GM23338 (cell line): ENCODE measurements at regions not wholly inside any gene's neighbourhood (a gene's known extent, or its start where the extent isn't known, plus 50 kb on each side); places are given as distances from the start of the nearest gene placed in this dataset.

Experiments
- ATAC-seq: fragments of 200-7000 bp; cut with Tn5 transposase; 3 replicates; pipeline ENCODE4 v1.9.1; 2020
- DNase-seq: peaks from one replicate; pipeline ENCODE4 v3.0.0-alpha.2; 2015; ENCODE audit warnings: low spot score
- H2AFZ ChIP-seq: fragments of 200-600 bp; sonication (generic); 2 replicates; pipeline ENCODE4 v1.8.0; 2016; ENCODE audit warnings: antibody characterized with exemption, mild to moderate bottlenecking, moderate library complexity
- H3F3A ChIP-seq: fragments of 200-600 bp; sonication (generic); replicated peaks from 2 replicates; pipeline ENCODE4 v1.8.0; 2017; ENCODE audit warnings: antibody characterized with exemption, mixed run types, low read depth
- H3K27ac ChIP-seq: fragments of 200-600 bp; sonication (generic); 2 replicates; pipeline ENCODE4 v1.6.1; 2016; ENCODE audit warnings: low read depth
- H3K27me3 ChIP-seq: fragments of 200-600 bp; sonication (generic); 2 replicates; pipeline ENCODE4 v1.8.0; 2016; ENCODE audit warnings: mild to moderate bottlenecking, mixed run types, moderate library complexity; ENCODE audit not compliant: insufficient read depth
- H3K36me3 ChIP-seq: fragments of 200-600 bp; sonication (generic); 2 replicates; pipeline ENCODE4 v1.8.0; 2016; ENCODE audit warnings: mild to moderate bottlenecking; ENCODE audit not compliant: insufficient read depth
- H3K4me1 ChIP-seq: fragments of 200-600 bp; sonication (generic); 2 replicates; pipeline ENCODE4 v1.8.0; 2016; ENCODE audit warnings: mild to moderate bottlenecking, moderate library complexity; ENCODE audit not compliant: insufficient read depth
- H3K4me2 ChIP-seq: fragments of 200-600 bp; sonication (generic); 2 replicates; pipeline ENCODE4 v1.7.1; 2017; ENCODE audit warnings: mixed run types
- H3K4me3 ChIP-seq: fragments of 200-600 bp; sonication (generic); 2 replicates; pipeline ENCODE4 v1.6.1; 2016; ENCODE audit warnings: mixed run types
- H3K79me2 ChIP-seq: fragments of 200-600 bp; sonication (generic); replicated peaks from 2 replicates; pipeline ENCODE4 v1.8.0; 2017; ENCODE audit warnings: mild to moderate bottlenecking; ENCODE audit not compliant: insufficient read depth
- H3K9me2 ChIP-seq: fragments of 200-600 bp; sonication (generic); 2 replicates; pipeline ENCODE4 v1.8.0; 2017; ENCODE audit not compliant: insufficient read depth
- H4K20me1 ChIP-seq: fragments of 200-600 bp; sonication (generic); replicated peaks from 2 replicates; pipeline ENCODE4 v1.8.0; 2017; ENCODE audit warnings: mild to moderate bottlenecking; ENCODE audit not compliant: insufficient read depth
- H3K27ac Mint-ChIP-seq: 2 replicates; pipeline ENCODE4 v1.8.0; 2020; ENCODE audit warnings: inconsistent platforms, mild to moderate bottlenecking, moderate library complexity, mixed read lengths
- H3K27me3 Mint-ChIP-seq: 3 replicates; pipeline ENCODE4 v1.8.0; 2022; ENCODE audit warnings: low read depth, mild to moderate bottlenecking, moderate library complexity, mixed read lengths, inconsistent platforms; ENCODE audit not compliant: insufficient read depth, poor library complexity
- H3K36me3 Mint-ChIP-seq: 3 replicates; pipeline ENCODE4 v1.8.0; 2021; ENCODE audit warnings: low read depth, mild to moderate bottlenecking, inconsistent platforms, moderate library complexity, mixed read lengths
- H3K4me1 Mint-ChIP-seq: 3 replicates; pipeline ENCODE4 v1.8.0; 2020; ENCODE audit warnings: mild to moderate bottlenecking, inconsistent platforms, mixed read lengths
- H3K4me3 Mint-ChIP-seq: 3 replicates; pipeline ENCODE4 v1.8.0; 2021; ENCODE audit warnings: moderate library complexity, mild to moderate bottlenecking, inconsistent platforms, mixed read lengths
- H3K9me3 Mint-ChIP-seq: 3 replicates; pipeline ENCODE4 v1.8.0; 2020; ENCODE audit warnings: moderate library complexity, mild to moderate bottlenecking, inconsistent platforms, mixed read lengths
- CREB1 ChIP-seq: fragments of 250-450 bp; sonication (Bioruptor Pico); IDR thresholded peaks from 2 replicates; pipeline ENCODE4 v1.5.0; 2020; ENCODE audit warnings: low read depth, mild to moderate bottlenecking, moderate library complexity
- CTCF ChIP-seq, 2 experiments: fragments of 200-600 bp in 1 of 2; sonication (generic) in 1 of 2; conservative IDR thresholded peaks; 2 replicates each; pipeline versions ENCODE4 v1.5.1 to v1.6.1; 2016 to 2017; ENCODE audit warnings: antibody characterized with exemption in 2 of 2, low read depth in 2 of 2, mild to moderate bottlenecking in 2 of 2, moderate library complexity in 1 of 2
- EZH2 ChIP-seq: fragments of 200-600 bp; sonication (generic); IDR thresholded peaks from one replicate; pipeline ENCODE4 v1.8.0; 2017; ENCODE audit warnings: antibody characterized with exemption, mild to moderate bottlenecking, low read depth; ENCODE audit not compliant: unreplicated experiment
- EZH2phosphoT487 ChIP-seq: fragments of 200-600 bp; sonication (generic); IDR thresholded peaks from one replicate; pipeline ENCODE4 v1.8.1; 2018; ENCODE audit warnings: antibody characterized with exemption; ENCODE audit not compliant: unreplicated experiment
- JUNB ChIP-seq: IDR thresholded peaks from one replicate; pipeline ENCODE4 v1.6.1; 2016; ENCODE audit warnings: antibody characterized with exemption; ENCODE audit not compliant: unreplicated experiment
- NANOG ChIP-seq: IDR thresholded peaks from 2 replicates; pipeline ENCODE4 v1.6.1; 2016; ENCODE audit warnings: antibody characterized with exemption, borderline replicate concordance
- POLR2AphosphoS5 ChIP-seq: IDR thresholded peaks from 2 replicates; pipeline ENCODE4 v1.6.1; 2016; ENCODE audit warnings: antibody characterized with exemption, low read depth
- REST ChIP-seq: IDR thresholded peaks from one replicate; pipeline ENCODE4 v1.6.1; 2018; ENCODE audit warnings: antibody characterized with exemption; ENCODE audit not compliant: unreplicated experiment
- STAT1 ChIP-seq: IDR thresholded peaks from one replicate; pipeline ENCODE4 v1.6.1; 2016; ENCODE audit warnings: antibody characterized with exemption; ENCODE audit not compliant: unreplicated experiment
- TF ChIP-seq, protein P1 (sequence below): IDR thresholded peaks from 2 replicates; pipeline ENCODE4 v1.6.1; 2016; ENCODE audit warnings: antibody characterized with exemption
- TF ChIP-seq, protein P2 (sequence below): fragments of 250-450 bp; sonication (Bioruptor Pico); IDR thresholded peaks from 2 replicates; pipeline ENCODE4 v1.5.0; 2020; ENCODE audit warnings: mild to moderate bottlenecking, moderate library complexity

DNA sequence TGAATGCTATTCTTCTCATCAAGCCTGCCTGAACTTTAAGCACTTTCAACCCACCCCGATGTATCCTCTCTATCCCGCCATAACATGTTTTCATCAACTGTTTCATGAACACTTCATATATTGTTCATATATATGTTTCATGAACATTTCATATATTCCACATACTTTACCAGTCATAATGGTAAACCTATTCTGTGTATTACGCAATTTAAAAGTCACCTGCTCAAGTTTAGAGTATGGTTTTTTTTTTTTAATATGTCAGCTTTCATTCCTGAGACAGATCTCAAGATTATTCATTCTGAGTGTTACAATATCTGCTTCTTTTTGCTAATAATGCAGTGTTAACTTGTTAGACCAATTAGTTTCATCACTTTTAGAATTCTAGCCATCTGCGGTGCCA is 140.7 kb downstream of the SIPA1L2 start (continued):
- TF ChIP-seq STAT1 (no peak), EZH2 (no peak), JUNB (no peak), NANOG (no peak), POLR2AphosphoS5 (no peak)
- TF ChIP-seq, protein P1, sequence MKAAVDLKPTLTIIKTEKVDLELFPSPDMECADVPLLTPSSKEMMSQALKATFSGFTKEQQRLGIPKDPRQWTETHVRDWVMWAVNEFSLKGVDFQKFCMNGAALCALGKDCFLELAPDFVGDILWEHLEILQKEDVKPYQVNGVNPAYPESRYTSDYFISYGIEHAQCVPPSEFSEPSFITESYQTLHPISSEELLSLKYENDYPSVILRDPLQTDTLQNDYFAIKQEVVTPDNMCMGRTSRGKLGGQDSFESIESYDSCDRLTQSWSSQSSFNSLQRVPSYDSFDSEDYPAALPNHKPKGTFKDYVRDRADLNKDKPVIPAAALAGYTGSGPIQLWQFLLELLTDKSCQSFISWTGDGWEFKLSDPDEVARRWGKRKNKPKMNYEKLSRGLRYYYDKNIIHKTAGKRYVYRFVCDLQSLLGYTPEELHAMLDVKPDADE = no peak

- Mint-ChIP-seq H3K4me1 (no peaks in the 10 kb centered on the region; the same call in 2 of the 3 replicates), H3K4me3 (no peak overlapping the region), H3K36me3 (no peaks in the 10 kb centered on the region), H3K9me3 (no peaks in the 10 kb centered on the region), H3K27ac (no peak overlapping the region), H3K27me3 (no peaks in the 10 kb centered on the region)
- Histone ChIP-seq H3K9me2 (peaks cover 6% of the 10 kb centered on the region; the same call in 1 of the 2 replicates), H3K36me3 (no peaks in the 10 kb centered on the region), H3F3A (no peaks in the 10 kb centered on the region), H3K27ac (no peak overlapping the region), H4K20me1 (no peaks in the 10 kb centered on the region), H3K4me3 (no peak overlapping the region), H3K79me2 (no peaks in the 10 kb centered on the region), H3K4me2 (no peak overlapping the region), H3K4me1 (peaks cover 4% of the 10 kb centered on the region; the same call in 1 of the 2 replicates), H3K27me3 (no peaks in the 10 kb centered on the region), H2AFZ (no peak overlapping the region)
- ATAC-seq = no peak
- DNase-seq = no peak
- TF ChIP-seq, protein P2, sequence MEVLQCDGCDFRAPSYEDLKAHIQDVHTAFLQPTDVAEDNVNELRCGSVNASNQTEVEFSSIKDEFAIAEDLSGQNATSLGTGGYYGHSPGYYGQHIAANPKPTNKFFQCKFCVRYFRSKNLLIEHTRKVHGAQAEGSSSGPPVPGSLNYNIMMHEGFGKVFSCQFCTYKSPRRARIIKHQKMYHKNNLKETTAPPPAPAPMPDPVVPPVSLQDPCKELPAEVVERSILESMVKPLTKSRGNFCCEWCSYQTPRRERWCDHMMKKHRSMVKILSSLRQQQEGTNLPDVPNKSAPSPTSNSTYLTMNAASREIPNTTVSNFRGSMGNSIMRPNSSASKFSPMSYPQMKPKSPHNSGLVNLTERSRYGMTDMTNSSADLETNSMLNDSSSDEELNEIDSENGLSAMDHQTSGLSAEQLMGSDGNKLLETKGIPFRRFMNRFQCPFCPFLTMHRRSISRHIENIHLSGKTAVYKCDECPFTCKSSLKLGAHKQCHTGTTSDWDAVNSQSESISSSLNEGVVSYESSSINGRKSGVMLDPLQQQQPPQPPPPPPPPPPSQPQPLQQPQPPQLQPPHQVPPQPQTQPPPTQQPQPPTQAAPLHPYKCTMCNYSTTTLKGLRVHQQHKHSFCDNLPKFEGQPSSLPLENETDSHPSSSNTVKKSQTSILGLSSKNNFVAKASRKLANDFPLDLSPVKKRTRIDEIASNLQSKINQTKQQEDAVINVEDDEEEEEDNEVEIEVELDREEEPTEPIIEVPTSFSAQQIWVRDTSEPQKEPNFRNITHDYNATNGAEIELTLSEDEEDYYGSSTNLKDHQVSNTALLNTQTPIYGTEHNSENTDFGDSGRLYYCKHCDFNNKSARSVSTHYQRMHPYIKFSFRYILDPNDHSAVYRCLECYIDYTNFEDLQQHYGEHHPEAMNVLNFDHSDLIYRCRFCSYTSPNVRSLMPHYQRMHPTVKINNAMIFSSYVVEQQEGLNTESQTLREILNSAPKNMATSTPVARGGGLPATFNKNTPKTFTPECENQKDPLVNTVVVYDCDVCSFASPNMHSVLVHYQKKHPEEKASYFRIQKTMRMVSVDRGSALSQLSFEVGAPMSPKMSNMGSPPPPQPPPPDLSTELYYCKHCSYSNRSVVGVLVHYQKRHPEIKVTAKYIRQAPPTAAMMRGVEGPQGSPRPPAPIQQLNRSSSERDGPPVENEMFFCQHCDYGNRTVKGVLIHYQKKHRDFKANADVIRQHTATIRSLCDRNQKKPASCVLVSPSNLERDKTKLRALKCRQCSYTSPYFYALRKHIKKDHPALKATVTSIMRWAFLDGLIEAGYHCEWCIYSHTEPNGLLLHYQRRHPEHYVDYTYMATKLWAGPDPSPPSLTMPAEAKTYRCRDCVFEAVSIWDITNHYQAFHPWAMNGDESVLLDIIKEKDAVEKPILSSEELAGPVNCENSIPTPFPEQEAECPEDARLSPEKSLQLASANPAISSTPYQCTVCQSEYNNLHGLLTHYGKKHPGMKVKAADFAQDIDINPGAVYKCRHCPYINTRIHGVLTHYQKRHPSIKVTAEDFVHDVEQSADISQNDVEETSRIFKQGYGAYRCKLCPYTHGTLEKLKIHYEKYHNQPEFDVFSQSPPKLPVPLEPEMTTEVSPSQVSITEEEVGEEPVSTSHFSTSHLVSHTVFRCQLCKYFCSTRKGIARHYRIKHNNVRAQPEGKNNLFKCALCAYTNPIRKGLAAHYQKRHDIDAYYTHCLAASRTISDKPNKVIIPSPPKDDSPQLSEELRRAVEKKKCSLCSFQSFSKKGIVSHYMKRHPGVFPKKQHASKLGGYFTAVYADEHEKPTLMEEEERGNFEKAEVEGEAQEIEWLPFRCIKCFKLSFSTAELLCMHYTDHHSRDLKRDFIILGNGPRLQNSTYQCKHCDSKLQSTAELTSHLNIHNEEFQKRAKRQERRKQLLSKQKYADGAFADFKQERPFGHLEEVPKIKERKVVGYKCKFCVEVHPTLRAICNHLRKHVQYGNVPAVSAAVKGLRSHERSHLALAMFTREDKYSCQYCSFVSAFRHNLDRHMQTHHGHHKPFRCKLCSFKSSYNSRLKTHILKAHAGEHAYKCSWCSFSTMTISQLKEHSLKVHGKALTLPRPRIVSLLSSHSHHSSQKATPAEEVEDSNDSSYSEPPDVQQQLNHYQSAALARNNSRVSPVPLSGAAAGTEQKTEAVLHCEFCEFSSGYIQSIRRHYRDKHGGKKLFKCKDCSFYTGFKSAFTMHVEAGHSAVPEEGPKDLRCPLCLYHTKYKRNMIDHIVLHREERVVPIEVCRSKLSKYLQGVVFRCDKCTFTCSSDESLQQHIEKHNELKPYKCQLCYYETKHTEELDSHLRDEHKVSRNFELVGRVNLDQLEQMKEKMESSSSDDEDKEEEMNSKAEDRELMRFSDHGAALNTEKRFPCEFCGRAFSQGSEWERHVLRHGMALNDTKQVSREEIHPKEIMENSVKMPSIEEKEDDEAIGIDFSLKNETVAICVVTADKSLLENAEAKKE = no peak
- TF ChIP-seq, protein P1 = no peak
- TF ChIP-seq EZH2phosphoT487 (no peak), POLR2AphosphoS5 (no peak), STAT1 (no peak), NANOG (no peak), JUNB (no peak), EZH2 (no peak), CREB1 (CRISPR knock-in tag) (no peak), CTCF (conservative IDR thresholded peaks at IDR 0.05; ENCODE audit: low read depth in 2 of 2) (no peak), REST (no peak)
These were observed 142.7 kb downstream of the SIPA1L2 start for GRCh38 chr1:232487236-232487635.
